IMR-90 (cell line): ENCODE measurements at regions not wholly inside any gene's neighbourhood (a gene's known extent, or its start where the extent isn't known, plus 50 kb on each side); places are given as distances from the start of the nearest gene placed in this dataset.

Experiments used
- ATAC-seq: fragments of 200-7000 bp; cut with Tn5 transposase; 2 replicates; pipeline ENCODE4 v1.9.1; 2020; ENCODE audit warnings: low read depth, mild to moderate bottlenecking, moderate library complexity
- BruUV-seq: library from RNA; stranded (reverse); fragments of 400-500 nt; replicated peaks from 2 replicates; lab custom pipeline; 2021; lab: Mats Ljungman, UMichigan
- CTCF ChIA-PET: fragments of 300-600 bp; formaldehyde crosslinking; extraction: SDS; loops from one replicate; lab custom pipeline; 2021; ENCODE audit warnings: antibody characterized with exemption; lab: Yijun Ruan, JAX
- POLR2A ChIA-PET: fragments of 300-600 bp; sonication (Branson Sonifier 250); formaldehyde crosslinking; loops from one replicate; lab custom pipeline; 2022; ENCODE audit warnings: antibody characterized with exemption; ENCODE audit not compliant: unreplicated experiment; lab: Charles Lee
- DNase-seq: peaks from one replicate; pipeline ENCODE4 v3.0.0; 2013
- H2AFZ ChIP-seq: replicated peaks from 2 replicates; pipeline ENCODE3; 2013; ENCODE audit warnings: low read length, mild to moderate bottlenecking; ENCODE audit not compliant: poor library complexity
- H2AK5ac ChIP-seq: 2 replicates; pipeline ENCODE4 v1.6.1; 2013; ENCODE audit warnings: low read depth, low read length, inconsistent platforms
- H2AK9ac ChIP-seq: replicated peaks from 2 replicates; pipeline ENCODE3; 2013; ENCODE audit warnings: mild to moderate bottlenecking, low read depth, low read length, moderate library complexity; ENCODE audit not compliant: poor library complexity
- H2BK120ac ChIP-seq: 2 replicates; pipeline ENCODE4 v1.6.1; 2013; ENCODE audit warnings: low read depth, low read length, inconsistent platforms
- H2BK15ac ChIP-seq: 3 replicates; pipeline ENCODE4 v1.6.1; 2013; ENCODE audit warnings: low read depth, low read length, inconsistent platforms
- H2BK20ac ChIP-seq: 2 replicates; pipeline ENCODE4 v1.6.1; 2013; ENCODE audit warnings: low read depth, mild to moderate bottlenecking, inconsistent platforms, low read length, moderate library complexity
- H2BK5ac ChIP-seq: 2 replicates; pipeline ENCODE4 v1.6.1; 2013; ENCODE audit warnings: mild to moderate bottlenecking, low read depth, low read length, inconsistent platforms; ENCODE audit not compliant: poor library complexity, severe bottlenecking
- H3K14ac ChIP-seq: replicated peaks from 2 replicates; pipeline ENCODE4 v1.6.1; 2013; ENCODE audit warnings: low read depth, low read length, inconsistent platforms
- H3K18ac ChIP-seq: 2 replicates; pipeline ENCODE4 v1.6.1; 2013; ENCODE audit warnings: low read depth, low read length, control low read depth
- H3K23ac ChIP-seq: 2 replicates; pipeline ENCODE4 v1.6.1; 2013; ENCODE audit warnings: low read depth, low read length, inconsistent platforms
- H3K27ac ChIP-seq: 2 replicates; pipeline ENCODE4 v1.5.1; 2013; ENCODE audit warnings: mild to moderate bottlenecking, control low read depth, low read length; ENCODE audit not compliant: insufficient read depth
- H3K27me3 ChIP-seq: 2 replicates; pipeline ENCODE4 v1.6.1; 2013; ENCODE audit warnings: low read length; ENCODE audit not compliant: control insufficient read depth, insufficient read depth
- H3K36me3 ChIP-seq: 2 replicates; pipeline ENCODE4 v1.6.1; 2013; ENCODE audit warnings: low read length, mixed read lengths; ENCODE audit not compliant: control insufficient read depth, insufficient read depth
- H3K4ac ChIP-seq: 2 replicates; pipeline ENCODE4 v1.6.1; 2013; ENCODE audit warnings: low read depth, low read length, inconsistent platforms
- H3K4me1 ChIP-seq: 2 replicates; pipeline ENCODE4 v1.6.1; 2013; ENCODE audit warnings: low read length, mixed read lengths; ENCODE audit not compliant: control insufficient read depth, insufficient read depth
- H3K4me2 ChIP-seq: 2 replicates; pipeline ENCODE4 v1.6.1; 2013; ENCODE audit warnings: low read depth, mild to moderate bottlenecking, control low read depth, low read length, moderate library complexity
- H3K4me3 ChIP-seq: 2 replicates; pipeline ENCODE4 v1.5.1; 2013; ENCODE audit warnings: low read depth, mild to moderate bottlenecking, control low read depth, low read length, moderate library complexity; ENCODE audit not compliant: insufficient read depth
- H3K56ac ChIP-seq: 2 replicates; pipeline ENCODE4 v1.6.1; 2013; ENCODE audit warnings: low read length, inconsistent platforms; ENCODE audit not compliant: insufficient read depth; ENCODE audit errors: extremely low read depth
- H3K79me1 ChIP-seq, 2 experiments: 2 replicates each; pipeline ENCODE4 v1.6.1; 2013; ENCODE audit warnings: low read length in 2 of 2, inconsistent platforms in 1 of 2, low read depth in 1 of 2
- H3K9ac ChIP-seq: 2 replicates; pipeline ENCODE4 v1.6.1; 2013; ENCODE audit warnings: low read depth, low read length, control low read depth
- H3K9me1 ChIP-seq: 2 replicates; pipeline ENCODE4 v1.6.1; 2013; ENCODE audit warnings: low read length, inconsistent platforms; ENCODE audit not compliant: insufficient read depth
- H3K9me3 ChIP-seq: 2 replicates; pipeline ENCODE4 v1.6.1; 2013; ENCODE audit warnings: low read length; ENCODE audit not compliant: control insufficient read depth, insufficient read depth
- H4K20me1 ChIP-seq: 2 replicates; pipeline ENCODE4 v1.6.1; 2013; ENCODE audit warnings: low read length, inconsistent platforms; ENCODE audit not compliant: insufficient read depth
- H4K5ac ChIP-seq: 2 replicates; pipeline ENCODE4 v1.6.1; 2013; ENCODE audit warnings: mild to moderate bottlenecking, low read depth, low read length, control low read depth
- H4K8ac ChIP-seq, 2 experiments: 2 replicates each; pipeline ENCODE4 v1.6.1; 2013; ENCODE audit warnings: low read depth in 2 of 2, low read length in 2 of 2, control low read depth in 1 of 2, inconsistent platforms in 1 of 2
- H4K91ac ChIP-seq: 2 replicates; pipeline ENCODE4 v1.6.1; 2013; ENCODE audit warnings: low read depth, low read length, inconsistent platforms; ENCODE audit not compliant: insufficient read depth
- BHLHE40 ChIP-seq: fragments of 150-350 bp; IDR thresholded peaks from 2 replicates; pipeline ENCODE4 v1.6.1; 2016; ENCODE audit warnings: mild to moderate bottlenecking, low read depth, low read length
- CEBPB ChIP-seq: IDR thresholded peaks from 2 replicates; pipeline ENCODE4 v1.6.1; 2012; ENCODE audit warnings: low read depth, low read length, improper control_type of control experiment
- CHD1 ChIP-seq: IDR thresholded peaks from 2 replicates; pipeline ENCODE4 v1.6.1; 2012; ENCODE audit warnings: low read depth, low read length, improper control_type of control experiment
- MAFK ChIP-seq: IDR thresholded peaks from 2 replicates; pipeline ENCODE4 v1.6.1; 2012; ENCODE audit warnings: low read depth, low read length, improper control_type of control experiment
- MAZ ChIP-seq: IDR thresholded peaks from 2 replicates; pipeline ENCODE4 v1.6.1; 2012; ENCODE audit warnings: low read depth, mild to moderate bottlenecking, low read length, improper control_type of control experiment, moderate library complexity, borderline replicate concordance
- MXI1 ChIP-seq: IDR thresholded peaks from 2 replicates; pipeline ENCODE4 v1.6.1; 2012; ENCODE audit warnings: low read depth, mild to moderate bottlenecking, low read length, moderate library complexity, borderline replicate concordance
- NFE2L2 ChIP-seq: fragments of 150-350 bp; IDR thresholded peaks from 2 replicates; pipeline ENCODE4 v1.6.1; 2016; ENCODE audit warnings: low read depth, mild to moderate bottlenecking, low read length
- POLR2A ChIP-seq: IDR thresholded peaks from 2 replicates; pipeline ENCODE4 v1.6.1; 2012; ENCODE audit warnings: mild to moderate bottlenecking, low read depth, low read length
- RCOR1 ChIP-seq: IDR thresholded peaks from 2 replicates; pipeline ENCODE4 v1.6.1; 2012; ENCODE audit warnings: mild to moderate bottlenecking, low read length, improper control_type of control experiment; ENCODE audit not compliant: insufficient replicate concordance
- RFX5 ChIP-seq: IDR thresholded peaks from 2 replicates; pipeline ENCODE4 v1.8.0; 2012; ENCODE audit warnings: low read depth, mild to moderate bottlenecking, low read length, moderate library complexity
- SMC3 ChIP-seq: fragments of 150-350 bp; IDR thresholded peaks from 2 replicates; pipeline ENCODE4 v1.6.1; 2016; ENCODE audit warnings: low read depth, mild to moderate bottlenecking, antibody characterized with exemption, low read length, moderate library complexity
- WGBS, 2 experiments: methylation state at CpG; one replicate each; pipeline versions ENCODE4 v1.1.5 to v1.1.7; 2013; ENCODE audit warnings: missing lambda C conversion rate in 2 of 2; ENCODE audit not compliant: insufficient read length in 1 of 2; ENCODE audit errors: extremely low coverage in 2 of 2; 5-methylcytosine and 5-hydroxymethylcytosine counted together
- dilution Hi-C: fragments of 300-500 bp; cut with HindIII; formaldehyde crosslinking; loops from one replicate; pipeline ENCODE4 v1.14.3; 2018; ENCODE audit warnings: low sequenced_read_pairs; ENCODE audit not compliant: unreplicated experiment
- in situ Hi-C: fragments of 300-500 bp; cut with MboI; formaldehyde crosslinking; loops from 3 replicates; pipeline ENCODE4 v1.14.3; 2019; ENCODE audit warnings: low sequenced_read_pairs, inconsistent platforms, mixed read lengths
- intact Hi-C: fragments of 100-400 bp; cut with micrococcal nuclease; formaldehyde crosslinking; loops from 2 replicates; pipeline ENCODE4 v1.10.0; 2022
- TF ChIP-seq, protein P1 (sequence below): fragments of 150-350 bp; IDR thresholded peaks from 2 replicates; pipeline ENCODE4 v1.6.1; 2016; ENCODE audit warnings: low read depth, mild to moderate bottlenecking, low read length, moderate library complexity, borderline replicate concordance
- TF ChIP-seq, protein P2 (sequence below): fragments of 150-350 bp; IDR thresholded peaks from 2 replicates; pipeline ENCODE4 v1.6.1; 2017; ENCODE audit warnings: mild to moderate bottlenecking, antibody characterized with exemption, low read length, low read depth
- TF ChIP-seq, protein P3 (sequence below): conservative IDR thresholded peaks from 2 replicates; pipeline ENCODE4 v1.5.1; 2012; ENCODE audit warnings: mild to moderate bottlenecking, low read depth, low read length, improper control_type of control experiment

DNA sequence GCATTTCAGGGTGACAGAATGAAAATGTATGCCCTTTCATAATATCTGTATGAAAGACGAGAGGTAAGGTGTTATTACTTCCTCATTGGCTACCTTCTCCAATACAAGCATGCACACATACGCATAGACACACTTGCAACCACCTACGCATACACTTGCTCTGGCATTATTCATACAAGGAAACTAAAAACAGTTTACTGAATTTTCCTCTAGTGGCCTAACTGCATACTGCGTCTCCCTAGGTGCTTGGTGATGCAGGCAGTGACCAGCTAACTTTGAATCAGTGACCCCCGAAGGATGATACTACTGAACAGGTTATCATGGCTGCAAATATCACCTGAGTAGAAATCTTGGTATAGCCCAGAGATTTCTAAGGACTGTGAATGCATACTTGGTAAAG lies 593.1 kb downstream of the PKHD1 start:
- Histone ChIP-seq H2BK120ac (no peak overlapping the region), H3K4me2 (no peak overlapping the region), H2AK9ac (no peak overlapping the region), H4K8ac (no peak overlapping the region), H4K91ac (no peak overlapping the region), H2BK20ac (no peak overlapping the region), H3K79me1 (no peaks in the 10 kb centered on the region), H3K27ac (no peak overlapping the region), H3K36me3 (no peaks in the 10 kb centered on the region), H3K4me3 (no peak overlapping the region), H3K4me1 (no peaks in the 10 kb centered on the region), H2BK5ac (no peak overlapping the region), H3K14ac (no peak overlapping the region), H3K23ac (no peak overlapping the region), H3K9ac (no peak overlapping the region), H3K18ac (no peak overlapping the region), H3K4ac (no peak overlapping the region), H2AFZ (no peak overlapping the region), H2BK15ac (no peak overlapping the region), H3K56ac (no peak overlapping the region), H4K20me1 (no peaks in the 10 kb centered on the region), H3K27me3 (no peaks in the 10 kb centered on the region), H2AK5ac (no peak overlapping the region), H3K9me1 (no peaks in the 10 kb centered on the region), H4K5ac (no peak overlapping the region), H3K9me3 (0 out of 2 replicates have a peak, but pooled peaks cover 2% of the 10 kb centered on the region)
- TF ChIP-seq, protein P1, sequence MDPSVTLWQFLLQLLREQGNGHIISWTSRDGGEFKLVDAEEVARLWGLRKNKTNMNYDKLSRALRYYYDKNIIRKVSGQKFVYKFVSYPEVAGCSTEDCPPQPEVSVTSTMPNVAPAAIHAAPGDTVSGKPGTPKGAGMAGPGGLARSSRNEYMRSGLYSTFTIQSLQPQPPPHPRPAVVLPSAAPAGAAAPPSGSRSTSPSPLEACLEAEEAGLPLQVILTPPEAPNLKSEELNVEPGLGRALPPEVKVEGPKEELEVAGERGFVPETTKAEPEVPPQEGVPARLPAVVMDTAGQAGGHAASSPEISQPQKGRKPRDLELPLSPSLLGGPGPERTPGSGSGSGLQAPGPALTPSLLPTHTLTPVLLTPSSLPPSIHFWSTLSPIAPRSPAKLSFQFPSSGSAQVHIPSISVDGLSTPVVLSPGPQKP = no peak
- TF ChIP-seq, protein P2, sequence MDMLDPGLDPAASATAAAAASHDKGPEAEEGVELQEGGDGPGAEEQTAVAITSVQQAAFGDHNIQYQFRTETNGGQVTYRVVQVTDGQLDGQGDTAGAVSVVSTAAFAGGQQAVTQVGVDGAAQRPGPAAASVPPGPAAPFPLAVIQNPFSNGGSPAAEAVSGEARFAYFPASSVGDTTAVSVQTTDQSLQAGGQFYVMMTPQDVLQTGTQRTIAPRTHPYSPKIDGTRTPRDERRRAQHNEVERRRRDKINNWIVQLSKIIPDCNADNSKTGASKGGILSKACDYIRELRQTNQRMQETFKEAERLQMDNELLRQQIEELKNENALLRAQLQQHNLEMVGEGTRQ = no peak
- no peak for TF ChIP-seq BHLHE40
- TF ChIP-seq MAZ = no peak
- TF ChIP-seq RCOR1 = no peak
- no peak for TF ChIP-seq CHD1
- TF ChIP-seq RFX5 = no peak
- TF ChIP-seq MAFK = no peak
- TF ChIP-seq, protein P3, sequence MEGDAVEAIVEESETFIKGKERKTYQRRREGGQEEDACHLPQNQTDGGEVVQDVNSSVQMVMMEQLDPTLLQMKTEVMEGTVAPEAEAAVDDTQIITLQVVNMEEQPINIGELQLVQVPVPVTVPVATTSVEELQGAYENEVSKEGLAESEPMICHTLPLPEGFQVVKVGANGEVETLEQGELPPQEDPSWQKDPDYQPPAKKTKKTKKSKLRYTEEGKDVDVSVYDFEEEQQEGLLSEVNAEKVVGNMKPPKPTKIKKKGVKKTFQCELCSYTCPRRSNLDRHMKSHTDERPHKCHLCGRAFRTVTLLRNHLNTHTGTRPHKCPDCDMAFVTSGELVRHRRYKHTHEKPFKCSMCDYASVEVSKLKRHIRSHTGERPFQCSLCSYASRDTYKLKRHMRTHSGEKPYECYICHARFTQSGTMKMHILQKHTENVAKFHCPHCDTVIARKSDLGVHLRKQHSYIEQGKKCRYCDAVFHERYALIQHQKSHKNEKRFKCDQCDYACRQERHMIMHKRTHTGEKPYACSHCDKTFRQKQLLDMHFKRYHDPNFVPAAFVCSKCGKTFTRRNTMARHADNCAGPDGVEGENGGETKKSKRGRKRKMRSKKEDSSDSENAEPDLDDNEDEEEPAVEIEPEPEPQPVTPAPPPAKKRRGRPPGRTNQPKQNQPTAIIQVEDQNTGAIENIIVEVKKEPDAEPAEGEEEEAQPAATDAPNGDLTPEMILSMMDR = no peak
- TF ChIP-seq POLR2A = no peak
- no peak for TF ChIP-seq SMC3
- TF ChIP-seq CEBPB = no peak
- TF ChIP-seq MXI1 = no peak
- no peak for TF ChIP-seq NFE2L2
- intact Hi-C loops (no loop called here), dilution Hi-C loops (no loop called here), in situ Hi-C loops (no loop called here)
- no CpG with 5 or more reads among the region's 5 CpGs for WGBS, 2 experiments
- no TSS peak for BruUV-seq
- ATAC-seq (no peak), DNase-seq (no peak)
- ChIA-PET CTCF (no interaction called here), POLR2A (no interaction called here)
